Fibroblast of skin of right quadriceps (primary cell): ENCODE measurements at regions not wholly inside any gene's neighbourhood (a gene's known extent, or its start where the extent isn't known, plus 50 kb on each side); places are given as distances from the start of the nearest gene placed in this dataset.

Experiments
- DNase-seq: peaks from one replicate; pipeline ENCODE4 v3.0.0-alpha.2; 2013

DNA sequence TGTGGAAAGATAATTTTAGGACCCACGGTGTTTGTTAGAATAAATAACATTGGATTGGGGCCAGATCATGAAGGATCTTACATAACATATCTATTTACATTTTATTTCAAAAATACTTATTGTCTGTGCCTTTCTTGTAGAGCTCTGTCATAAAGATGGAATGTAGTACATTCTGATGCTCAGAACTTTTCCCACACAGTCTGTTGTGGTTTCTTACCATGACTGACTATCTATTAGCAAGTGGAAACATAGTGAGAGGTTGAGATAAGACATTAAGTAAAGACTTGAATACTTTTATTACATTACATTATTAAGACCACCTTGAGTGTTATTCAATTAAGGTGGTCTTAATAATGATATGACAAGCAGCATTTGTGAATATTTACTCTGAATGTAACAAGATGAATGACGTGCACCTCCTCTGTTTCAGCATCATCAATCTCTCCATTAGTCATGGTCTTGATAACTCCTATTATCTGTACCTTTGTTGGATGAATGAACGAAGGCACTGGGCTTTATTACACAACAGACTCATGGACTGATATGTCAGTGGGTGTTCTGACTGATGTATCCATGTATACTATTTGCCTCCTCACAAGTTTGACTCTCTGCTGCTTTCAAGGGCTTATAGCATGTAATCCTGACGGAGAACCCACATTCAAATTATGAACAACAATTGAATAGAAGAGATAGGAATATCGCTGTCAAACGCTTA, 883.0 kb upstream of the FLRT2 start:
- peak; percentile 47 for DNase-seq

DNA sequence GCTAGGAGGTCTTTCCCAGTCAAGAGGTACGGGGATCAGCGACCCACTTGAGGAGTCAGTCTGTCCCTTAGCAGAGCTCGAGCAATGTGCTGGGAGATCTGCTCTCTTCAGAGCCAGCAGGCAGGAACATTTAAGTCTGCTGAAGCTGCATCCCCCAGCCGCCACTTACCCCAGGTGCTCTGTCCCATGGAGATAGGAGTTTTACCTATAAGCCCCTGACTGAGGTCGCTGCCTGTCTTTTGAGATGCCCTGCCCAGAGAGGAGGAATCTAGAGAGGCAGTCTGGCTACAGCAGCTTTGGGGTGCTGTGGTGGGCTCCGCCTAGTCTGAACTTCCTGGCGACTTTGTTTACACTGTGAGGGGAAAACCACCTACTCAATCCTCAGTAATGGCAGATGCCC, 874.9 kb upstream of the FLRT2 start:
- DNase-seq, result no peak

DNA sequence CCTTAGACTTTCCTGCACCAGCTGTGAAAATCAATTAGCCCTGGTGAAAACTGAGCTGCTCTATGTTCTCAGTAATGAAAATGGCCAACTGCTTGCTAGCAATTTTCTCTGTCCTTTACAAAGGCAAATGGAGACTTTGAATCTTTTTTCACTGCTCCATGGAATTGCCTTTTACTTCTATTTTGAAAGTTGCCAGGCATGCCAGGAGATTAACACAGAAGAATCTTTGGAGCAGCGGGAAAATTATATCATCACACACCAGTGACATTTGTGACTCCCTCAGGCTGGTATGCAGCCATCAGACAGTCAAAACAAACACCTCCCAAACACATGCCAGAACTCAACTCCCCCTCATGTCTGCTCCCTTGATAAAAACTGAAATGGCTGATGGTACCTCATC, 872.0 kb upstream of the FLRT2 start:
- no peak for DNase-seq

DNA sequence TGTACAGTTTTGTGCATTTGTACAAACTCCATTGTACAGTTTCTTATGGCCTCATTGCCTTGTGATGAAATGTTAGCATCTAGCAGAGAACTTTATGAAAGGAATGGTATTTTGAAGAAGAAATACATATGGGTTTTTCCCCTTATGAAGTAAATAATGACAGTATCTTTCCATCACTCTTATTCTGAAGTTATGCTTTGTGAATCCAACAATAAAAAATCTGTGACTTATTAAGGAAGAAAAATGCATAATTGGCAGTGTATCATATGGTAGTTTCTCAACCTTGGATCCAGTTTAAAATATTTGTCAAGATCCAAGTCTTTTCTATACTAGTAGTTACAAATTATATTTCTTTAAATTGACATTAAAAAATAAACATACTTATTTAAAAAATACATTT, 859.1 kb upstream of the FLRT2 start:
- peak; percentile 40 for DNase-seq

DNA sequence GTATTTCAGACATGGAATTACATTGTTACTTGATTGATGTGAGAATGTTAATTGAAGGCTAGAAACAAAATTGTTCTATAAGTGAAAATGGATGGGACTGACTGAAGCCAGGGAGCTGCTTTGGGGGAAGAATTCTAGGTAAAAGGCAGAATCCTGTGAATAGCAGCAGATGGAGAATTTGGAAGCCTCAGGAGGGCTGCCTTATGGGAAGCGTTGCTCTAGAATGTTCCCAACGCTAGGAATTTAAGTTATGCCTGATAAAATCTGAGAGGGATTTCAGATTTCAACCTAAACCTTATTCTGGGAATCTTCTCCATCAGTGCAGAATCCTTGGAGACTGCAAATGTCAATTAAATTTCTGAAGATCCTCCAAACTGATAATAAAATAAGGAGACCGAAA, 858.2 kb upstream of the FLRT2 start:
- DNase-seq, result peak; percentile 17

DNA sequence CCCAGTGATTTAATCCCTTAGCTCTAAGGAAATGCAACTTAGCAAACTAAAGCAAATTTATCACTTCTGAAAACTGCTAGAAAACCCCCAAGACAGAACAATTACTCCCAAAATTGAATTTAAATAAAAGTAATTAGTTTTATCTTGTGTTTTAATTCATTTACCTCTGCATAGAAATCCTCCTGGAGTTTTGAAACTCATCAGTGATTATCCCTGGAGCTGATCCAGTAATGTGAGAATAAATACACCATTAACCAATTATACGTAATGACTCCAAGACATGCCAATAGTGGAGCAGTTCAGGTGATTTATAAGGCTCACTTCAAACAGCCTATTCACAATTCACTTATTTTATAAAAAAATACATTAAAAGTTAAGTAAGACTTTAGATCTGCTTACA, 855.3 kb upstream of the FLRT2 start:
- DNase-seq, result no peak

DNA sequence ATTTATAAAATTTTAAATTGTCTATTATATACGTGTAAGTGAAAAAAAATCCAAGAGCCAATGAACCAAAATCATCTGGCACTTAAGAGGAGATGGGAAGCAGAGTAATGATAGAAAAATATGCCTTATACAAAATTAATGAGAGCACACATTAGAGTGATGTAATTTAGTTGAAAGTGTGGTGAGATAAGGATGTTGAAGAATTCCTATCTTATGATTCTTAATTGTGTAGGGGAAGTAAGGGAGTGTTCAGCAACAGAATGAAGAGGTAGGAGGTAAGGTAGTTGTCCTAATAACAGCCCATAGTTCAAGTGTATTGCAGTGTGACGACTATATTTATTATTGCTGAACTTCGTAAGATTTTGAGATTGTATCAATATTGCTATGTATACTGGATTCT, 843.4 kb upstream of the FLRT2 start:
- no peak for DNase-seq

DNA sequence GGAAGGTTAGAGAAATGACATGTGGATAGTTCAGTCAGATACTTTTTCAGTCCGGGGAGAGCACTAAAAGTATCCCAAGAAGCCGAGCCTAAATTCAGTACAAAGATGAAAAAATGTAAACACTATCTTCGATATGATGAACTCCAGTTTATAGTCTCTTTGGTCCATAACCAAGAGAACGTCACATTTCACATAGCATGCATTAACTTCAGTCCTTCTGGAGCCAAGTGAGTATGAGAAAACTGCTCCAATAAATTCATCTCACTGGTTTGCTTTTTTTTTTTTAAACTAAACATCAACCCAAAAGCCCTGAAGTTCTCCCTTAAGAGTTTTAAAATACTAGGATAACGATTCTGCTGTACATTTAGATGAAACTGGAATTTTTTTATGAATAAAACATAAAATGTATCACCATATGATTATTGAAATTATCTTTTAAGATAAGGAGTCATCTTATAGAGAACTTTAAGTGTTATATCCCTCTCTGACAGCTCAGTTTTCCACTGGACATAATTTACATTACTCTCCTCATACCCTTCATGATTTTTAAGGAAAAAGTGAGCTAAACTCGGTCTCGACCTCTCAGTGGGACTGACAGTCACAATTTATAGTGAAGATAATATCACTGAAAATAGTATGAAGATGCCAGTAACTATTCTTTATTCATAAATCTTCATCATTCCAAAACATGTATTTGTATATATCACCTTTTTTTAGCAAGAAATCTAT, 841.5 kb upstream of the FLRT2 start:
- no peak for DNase-seq

DNA sequence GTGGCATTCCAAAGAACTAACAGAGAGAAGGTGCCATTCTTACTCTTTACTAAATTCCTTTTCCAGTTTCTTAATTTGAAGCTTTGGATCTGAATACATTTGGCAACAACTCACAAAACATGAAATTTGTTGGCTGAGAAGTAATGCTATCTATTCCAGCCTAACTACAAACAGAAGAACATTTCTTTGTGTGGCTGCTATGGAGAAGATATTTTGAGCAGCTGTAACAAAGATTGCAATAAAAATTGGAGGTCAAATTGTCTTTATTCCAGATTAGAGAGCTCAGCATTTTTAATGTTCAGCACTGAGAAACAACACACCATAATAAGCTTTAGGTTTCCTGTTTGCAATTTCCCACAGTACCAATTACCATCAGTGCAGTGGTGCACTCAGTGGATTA, 835.8 kb upstream of the FLRT2 start:
- no peak for DNase-seq

DNA sequence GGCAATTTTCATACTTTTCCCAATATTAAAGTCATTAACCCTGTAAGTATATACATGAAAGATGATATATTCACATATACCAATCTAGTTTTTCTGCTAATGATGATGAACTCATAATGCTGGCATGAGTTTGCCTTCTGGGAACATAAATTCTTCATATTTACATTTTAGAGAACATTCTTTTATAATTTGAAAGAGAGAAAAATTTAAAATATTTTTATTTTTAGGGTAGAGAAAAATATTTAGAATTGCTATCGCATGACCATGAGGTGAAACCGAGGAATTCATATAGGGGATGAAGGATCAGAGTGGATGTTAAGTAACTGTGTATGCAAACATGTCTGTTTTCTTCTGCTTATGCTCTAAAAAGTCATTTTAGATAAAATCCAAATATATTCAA, 825.3 kb upstream of the FLRT2 start:
- peak; percentile 5 for DNase-seq

DNA sequence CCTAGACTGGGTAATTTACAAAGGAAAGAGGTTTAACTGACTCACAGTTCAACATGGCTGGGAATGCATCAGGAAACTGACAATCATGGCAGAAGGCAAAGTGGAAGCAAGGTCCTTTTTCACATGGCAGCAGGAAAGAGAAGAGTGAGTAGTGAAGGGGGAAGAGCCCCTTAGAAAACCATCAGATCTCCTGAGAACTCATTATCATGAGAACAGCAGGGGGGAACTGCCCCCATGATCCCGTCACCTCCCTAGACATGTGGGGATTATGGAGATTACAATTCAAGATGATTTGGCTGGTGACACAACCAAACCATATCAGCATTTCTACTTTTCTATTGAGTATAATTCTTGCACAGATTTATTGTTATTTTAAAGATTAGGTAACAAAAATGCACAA, 822.1 kb upstream of the FLRT2 start:
- no peak for DNase-seq

DNA sequence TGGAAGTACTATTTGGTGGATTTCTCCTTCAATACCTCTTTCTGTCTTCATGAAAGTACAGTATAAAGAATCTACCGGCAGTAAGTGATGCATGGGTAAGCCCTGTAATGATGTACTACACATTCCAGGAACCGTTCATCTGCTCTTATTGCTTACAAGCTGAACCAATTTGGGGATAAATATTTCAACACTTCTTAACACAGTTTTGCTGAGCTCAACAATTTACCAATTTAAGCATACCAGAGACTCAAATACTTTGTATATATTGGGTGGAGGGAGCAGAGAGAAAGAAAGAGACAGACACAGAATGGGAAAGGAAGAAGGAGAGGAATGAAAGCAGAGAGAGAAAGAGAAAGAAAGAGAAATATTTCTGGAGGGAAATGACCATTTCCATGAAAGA, 821.1 kb upstream of the FLRT2 start:
- peak; percentile 2 for DNase-seq

DNA sequence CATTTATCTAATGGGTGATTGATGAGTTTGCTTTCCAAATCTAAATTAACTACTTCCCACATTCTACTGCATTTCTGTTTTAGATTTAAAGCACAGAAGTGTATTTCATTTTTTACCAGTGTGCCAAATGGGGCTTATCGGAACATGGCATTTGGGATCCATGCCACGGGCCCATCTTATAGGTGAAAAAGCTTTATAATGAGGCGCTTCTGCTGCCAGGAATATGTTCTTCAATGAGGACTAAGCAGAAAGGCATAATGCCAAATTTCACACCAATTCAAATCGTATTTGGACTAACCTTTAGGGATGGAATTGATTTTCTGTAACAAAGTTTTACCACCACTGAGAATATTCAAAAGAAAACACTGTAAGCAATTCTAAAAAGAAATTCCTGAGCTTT, 803.5 kb upstream of the FLRT2 start:
- no peak for DNase-seq

DNA sequence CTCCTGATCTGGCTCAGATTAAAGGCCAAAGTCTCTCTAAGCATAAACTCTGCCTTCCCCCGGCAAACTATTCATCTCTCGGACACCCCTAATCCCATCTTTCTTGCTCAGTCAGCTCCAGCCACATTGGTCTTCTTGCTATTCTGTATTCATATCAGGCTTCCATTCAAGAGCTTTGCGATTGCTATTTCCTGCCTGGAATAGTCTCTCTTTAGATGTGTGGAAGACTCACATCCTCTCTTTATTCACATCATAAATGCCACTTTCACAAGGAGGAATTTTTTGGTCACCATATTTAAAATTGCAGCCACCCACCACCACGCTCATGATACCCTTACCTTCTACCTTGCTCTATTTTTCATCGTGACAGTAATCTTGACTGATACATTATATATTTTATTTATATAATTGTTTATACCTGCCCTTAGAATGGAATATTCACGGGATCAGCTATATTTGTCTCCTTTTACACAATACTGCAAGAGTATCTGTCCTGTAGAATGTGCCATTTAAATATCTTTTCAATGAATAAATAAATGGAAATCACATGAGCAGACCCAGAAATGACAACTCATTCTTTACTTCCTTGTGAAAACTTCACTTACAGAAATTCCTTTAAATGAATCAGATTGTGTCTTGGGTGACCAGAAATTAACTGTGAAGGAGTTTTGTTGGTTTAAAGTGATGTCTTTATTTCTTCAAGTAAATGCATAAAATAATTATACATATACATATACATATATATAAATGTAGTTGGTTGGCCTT, 780.6 kb upstream of the FLRT2 start:
- peak; percentile 26 for DNase-seq

DNA sequence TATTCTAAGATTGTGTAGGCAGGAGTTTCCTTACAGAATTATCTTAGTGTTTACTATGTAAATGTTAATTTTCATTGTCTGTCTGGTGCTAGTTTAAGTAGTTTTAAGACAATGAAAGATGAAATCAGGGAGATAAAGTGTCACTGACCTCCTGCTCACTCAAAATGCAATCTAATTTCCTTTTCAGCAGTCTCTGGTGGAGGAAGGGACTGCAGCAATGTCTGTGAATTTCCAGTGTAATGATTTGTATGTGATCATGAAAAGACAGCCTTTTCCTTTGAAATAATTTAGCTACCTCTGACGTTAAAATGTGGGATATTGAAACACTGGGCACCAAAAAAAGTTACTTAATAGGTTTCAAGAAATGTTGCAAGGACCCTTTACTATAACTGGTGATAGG, 779.7 kb upstream of the FLRT2 start:
- no peak for DNase-seq

DNA sequence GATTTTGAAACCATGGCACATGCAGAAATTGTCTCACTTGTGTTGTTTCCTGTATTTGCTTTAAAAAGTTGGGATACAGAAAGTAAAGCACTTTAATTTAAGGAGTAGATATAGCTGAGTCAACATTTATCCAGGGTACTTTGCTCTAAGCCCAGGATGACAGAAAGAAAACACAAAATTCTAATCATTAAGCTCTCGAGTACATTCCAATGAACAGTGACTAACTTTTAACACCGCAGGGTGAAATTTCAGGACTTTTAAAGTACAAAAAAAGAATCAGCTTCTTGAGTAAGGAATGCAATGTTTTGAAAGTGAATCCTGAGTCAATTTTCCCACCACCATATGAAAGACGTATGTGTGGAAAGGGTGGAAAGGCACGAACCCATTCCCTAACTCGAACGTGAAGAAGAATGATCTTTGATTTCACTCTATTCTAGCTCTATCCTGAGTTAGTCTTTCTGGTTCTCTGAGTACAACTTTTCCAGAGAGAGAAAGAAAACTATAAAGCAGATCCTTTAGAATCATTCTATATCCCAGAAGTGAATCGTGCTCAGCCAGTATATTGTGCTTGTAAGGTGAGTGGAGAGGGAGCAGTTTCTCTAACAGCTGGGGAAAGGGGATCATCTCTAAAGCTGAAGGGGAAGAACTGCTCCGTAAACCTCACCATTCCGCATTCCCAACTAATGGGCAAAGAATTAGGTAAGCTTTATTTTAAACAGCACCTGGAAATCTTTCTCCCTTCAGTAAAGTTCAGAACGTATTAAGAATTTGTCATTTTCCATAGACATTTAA, 779.0 kb upstream of the FLRT2 start:
- peak; percentile 71 for DNase-seq

DNA sequence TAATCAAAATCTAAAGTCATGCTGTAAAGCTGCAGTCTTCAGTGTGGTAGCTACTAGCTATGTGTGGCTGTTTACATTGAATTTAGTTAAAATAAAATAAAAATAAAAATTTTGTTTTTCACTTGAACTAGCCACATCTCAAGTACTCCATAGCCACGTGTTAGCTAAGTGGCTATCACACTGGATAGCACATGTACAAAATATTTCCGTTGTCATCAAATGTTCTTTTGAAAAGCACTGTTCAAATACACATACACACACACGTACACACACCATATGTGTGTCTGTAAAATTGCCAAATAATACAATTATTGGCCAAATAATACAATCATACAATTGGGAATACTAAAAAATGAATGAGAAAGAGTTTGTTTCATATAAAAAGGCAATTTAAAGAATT, 778.2 kb upstream of the FLRT2 start:
- DNase-seq, result no peak

DNA sequence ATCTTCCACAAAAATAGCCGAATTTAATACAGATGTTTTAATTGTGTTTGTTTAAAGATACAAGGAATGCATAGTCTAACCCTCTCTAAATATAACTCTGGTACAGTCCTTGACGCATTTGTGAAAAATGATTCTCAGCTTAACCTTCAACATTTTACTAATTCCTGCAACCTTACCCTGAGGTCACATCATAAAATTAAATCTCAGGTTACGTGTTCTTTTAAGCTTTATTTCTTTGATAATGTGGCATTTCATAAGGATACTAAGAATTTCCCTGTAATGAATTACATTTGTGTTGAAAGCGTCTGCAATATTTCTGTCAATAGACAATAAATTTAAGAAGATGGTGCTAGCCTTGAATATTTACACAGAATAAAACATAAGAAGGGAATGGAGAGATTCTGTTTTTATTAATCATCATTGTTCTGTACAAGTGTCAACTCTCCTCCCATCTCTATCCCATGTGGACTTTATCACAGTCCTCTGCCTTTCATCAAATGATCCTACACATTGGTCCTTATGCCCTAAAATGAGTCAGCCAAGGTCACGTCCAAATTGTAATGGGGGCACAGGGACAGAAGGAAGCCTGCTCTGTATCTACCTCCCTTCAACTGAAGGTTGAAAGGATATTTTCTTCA, 769.3 kb upstream of the FLRT2 start:
- DNase-seq, result peak; percentile 89

DNA sequence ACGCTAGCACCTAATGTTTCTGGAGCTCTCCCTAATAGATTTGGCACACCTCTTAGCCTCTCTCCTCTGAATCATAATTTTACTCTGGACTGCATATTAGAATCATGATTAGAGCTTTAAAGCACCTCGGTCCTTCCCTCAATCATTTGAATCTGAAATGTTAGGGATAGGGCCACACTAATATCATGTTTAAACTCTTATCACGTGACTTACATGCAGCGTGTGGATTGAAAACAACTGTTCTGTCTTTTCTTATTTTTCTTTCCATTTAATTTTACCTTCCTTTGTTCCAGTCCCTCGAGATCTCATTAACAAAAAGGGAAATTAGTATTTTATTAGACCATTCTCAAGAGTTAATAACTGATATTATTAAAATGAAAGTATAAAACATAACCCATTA, 762.5 kb upstream of the FLRT2 start:
- no peak for DNase-seq

DNA sequence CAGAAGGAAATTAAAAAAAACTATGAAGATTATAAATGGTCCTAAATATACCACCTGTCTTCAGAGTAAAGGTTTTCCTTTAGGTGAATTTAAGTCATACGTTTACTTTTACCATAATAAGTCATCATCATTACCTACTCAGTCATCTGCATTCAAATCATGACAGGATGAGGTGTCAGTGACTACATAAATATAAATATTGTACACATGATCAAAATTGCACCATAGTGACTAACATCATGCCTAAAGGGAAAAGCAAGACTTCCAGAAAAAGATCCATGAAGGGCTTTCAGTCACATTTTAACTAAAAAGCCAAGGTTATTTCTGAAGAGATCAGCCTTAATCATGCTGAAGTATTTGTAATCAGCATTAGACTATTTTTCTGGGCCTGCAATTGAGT, 759.9 kb upstream of the FLRT2 start:
- DNase-seq, result no peak

DNA sequence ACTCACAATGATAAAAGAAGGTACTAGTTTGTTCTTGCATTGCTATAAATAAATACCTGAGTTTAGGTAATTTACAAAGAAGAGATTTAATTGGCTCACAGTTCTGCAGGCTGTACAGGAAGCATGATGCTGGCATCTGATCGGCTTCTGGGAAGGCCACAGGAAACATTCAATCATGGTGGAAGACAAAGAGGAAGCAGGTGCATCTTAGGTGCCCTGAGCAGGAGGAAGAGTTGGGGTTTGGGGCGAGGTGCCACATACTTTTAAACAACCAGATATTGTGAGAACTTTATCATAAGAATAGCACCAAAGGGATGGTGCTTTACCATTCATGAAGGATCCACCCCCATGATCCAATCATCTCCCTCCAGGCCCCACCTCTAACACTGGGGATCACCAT, 752.6 kb upstream of the FLRT2 start:
- DNase-seq, result no peak

DNA sequence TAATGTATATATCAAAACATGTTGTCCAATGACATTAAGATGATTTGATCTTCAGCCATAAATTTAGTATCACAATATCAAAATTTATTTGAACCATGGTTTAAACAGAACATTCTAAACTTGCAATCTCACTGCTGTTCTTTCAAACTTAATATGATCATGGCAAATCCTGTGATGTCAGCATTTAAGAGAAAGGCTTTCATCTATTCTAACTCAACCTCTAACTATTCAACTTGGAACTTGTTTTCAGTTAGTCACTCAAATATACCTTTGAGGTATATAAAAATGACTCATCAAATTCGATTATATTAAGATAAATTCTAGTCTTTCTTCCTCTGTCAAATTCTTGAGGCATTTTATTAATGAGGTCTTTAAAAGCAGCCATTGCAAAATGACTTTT, 747.0 kb upstream of the FLRT2 start:
- DNase-seq, result no peak

DNA sequence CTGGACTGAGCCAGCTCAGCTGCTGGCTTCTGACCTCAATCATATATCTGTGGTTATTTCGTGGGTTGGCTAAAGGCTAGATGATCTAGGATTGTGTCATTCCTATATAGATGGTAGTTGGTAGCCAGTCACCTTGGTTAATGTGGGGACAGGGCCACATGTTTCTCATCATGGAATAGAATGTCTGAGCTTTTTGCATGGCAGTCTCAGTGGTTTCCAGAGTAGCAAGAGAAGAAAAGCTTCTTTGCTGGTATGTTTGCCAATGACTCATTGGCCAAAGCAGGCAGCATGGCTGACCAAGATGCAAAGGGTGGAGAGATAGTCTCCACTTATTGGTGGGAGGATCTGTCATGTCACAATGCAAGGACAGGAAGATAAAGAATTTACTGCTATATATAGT, 746.4 kb upstream of the FLRT2 start:
- peak; percentile 55 for DNase-seq
